Lower leg skin (tissue), 3 donors: ENCODE measurements at regions not wholly inside any gene's neighbourhood (a gene's known extent, or its start where the extent isn't known, plus 50 kb on each side); places are given as distances from the start of the nearest gene placed in this dataset.

Experiments
- CTCF ChIP-seq, 3 donors: fragments of 450-650 bp; IDR thresholded peaks; one replicate each; pipeline ENCODE4 v1.5.1; 2016; ENCODE audit warnings: antibody characterized with exemption in 3 of 3, mild to moderate bottlenecking in 3 of 3, moderate library complexity in 2 of 3
- POLR2A ChIP-seq, 2 donors: fragments of 450-650 bp; IDR thresholded peaks; one replicate each; pipeline ENCODE4 v1.6.1; 2016 to 2017; ENCODE audit warnings: antibody characterized with exemption in 2 of 2, mild to moderate bottlenecking in 1 of 2, moderate library complexity in 1 of 2

GRCh38 chr1:38667626-38668025 lies 191.9 kb downstream of the RRAGC start:
- TF ChIP-seq CTCF (IDR thresholded peaks at IDR 0.05), result no peak
- no peak for TF ChIP-seq POLR2A (IDR thresholded peaks at IDR 0.05)
